Activated CD8-positive, alpha-beta memory T cell treated with anti-CD3 and anti-CD28 coated beads, Interleukin-2, amount 10 ng/mL, durations not matched to agents 7 days and 5 days (primary cell): ENCODE measurements at regions not wholly inside any gene's neighbourhood (a gene's known extent, or its start where the extent isn't known, plus 50 kb on each side); places are given as distances from the start of the nearest gene placed in this dataset.

ENCODE experiments used
- ATAC-seq: fragments of 150-1000 bp; cut with Tn5 transposase; one replicate; pipeline ENCODE4 v1.10.0; 2021; ENCODE audit warnings: moderate library complexity
- CTCF ChIA-PET: fragments of 350-600 bp; sonication (Branson Sonifier 250); formaldehyde crosslinking; loops from one replicate; lab custom pipeline; 2021; ENCODE audit warnings: antibody characterized with exemption; lab: Charles Lee
- DNase-seq: peaks from one replicate; pipeline ENCODE4 v3.0.0-alpha.2; 2020
- H3K27ac Mint-ChIP-seq: one replicate; pipeline ENCODE4 v1.8.0; 2021; ENCODE audit warnings: mild to moderate bottlenecking, mixed read lengths
- H3K27me3 Mint-ChIP-seq: one replicate; pipeline ENCODE4 v1.8.0; 2021; ENCODE audit warnings: mixed read lengths
- H3K36me3 Mint-ChIP-seq: one replicate; pipeline ENCODE4 v1.8.0; 2021; ENCODE audit warnings: mild to moderate bottlenecking, mixed read lengths
- H3K4me1 Mint-ChIP-seq: one replicate; pipeline ENCODE4 v1.8.0; 2021; ENCODE audit warnings: mixed read lengths
- H3K4me3 Mint-ChIP-seq: one replicate; pipeline ENCODE4 v1.8.0; 2021; ENCODE audit warnings: mild to moderate bottlenecking, moderate library complexity, mixed read lengths
- H3K9me3 Mint-ChIP-seq: one replicate; pipeline ENCODE4 v1.8.0; 2022; ENCODE audit warnings: low read depth, mixed read lengths

GRCh38 chr4:140251571-140251970 lies 97.6 kb upstream of the MAML3 start:
- Mint-ChIP-seq H3K27ac (no peak overlapping the region), H3K36me3 (no peaks in the 10 kb centered on the region), H3K27me3 (peaks cover 25% of the 10 kb centered on the region), H3K4me3 (no peak overlapping the region), H3K9me3 (no peaks in the 10 kb centered on the region), H3K4me1 (peaks cover 24% of the 10 kb centered on the region)
- CTCF ChIA-PET: interaction anchor here (0.7 to 2.9 kb wide), 9 partner anchors 9 to 517 kb away, joined by 3 to 33 read pairs (median 7); partner anchors contain the start of gene MAML3
- no peak for ATAC-seq
- DNase-seq: no peak

- CTCF ChIA-PET: interaction anchor here (0.7 to 2.1 kb wide), 5 partner anchors 8 to 199 kb away, joined by 3 to 12 read pairs (median 7); partner anchors contain the start of gene MAML3
- Mint-ChIP-seq H3K36me3 (no peaks in the 10 kb centered on the region), H3K4me1 (peaks cover 19% of the 10 kb centered on the region), H3K27me3 (peaks cover 25% of the 10 kb centered on the region), H3K9me3 (no peaks in the 10 kb centered on the region), H3K4me3 (no peak overlapping the region), H3K27ac (no peak overlapping the region)
- DNase-seq (no peak), ATAC-seq (no peak)
Observed at GRCh38 chr4:140250989-140251552, 97.1 kb upstream of the MAML3 start.

GRCh38 chr4:140249351-140249750 lies 95.4 kb upstream of the MAML3 start:
- DNase-seq (no peak), ATAC-seq (no peak)
- Mint-ChIP-seq H3K27me3 (peaks cover 19% of the 10 kb centered on the region), H3K4me3 (no peak overlapping the region), H3K4me1 (peaks cover 17% of the 10 kb centered on the region), H3K36me3 (no peaks in the 10 kb centered on the region), H3K27ac (no peak overlapping the region), H3K9me3 (no peaks in the 10 kb centered on the region)
- CTCF ChIA-PET: interaction anchor here (0.9 kb wide), 1 partner anchor 179 kb away, joined by 3 read pairs; no protein-coding TSS in a partner anchor

GRCh38 chr4:140247237-140247636 lies 93.3 kb upstream of the MAML3 start:
- peaks cover 29% of the 10 kb centered on the region for H3K4me1 Mint-ChIP-seq
- H3K9me3 Mint-ChIP-seq: no peaks in the 10 kb centered on the region
- H3K27me3 Mint-ChIP-seq: peaks cover 7% of the 10 kb centered on the region
- no peak overlapping the region for H3K4me3 Mint-ChIP-seq
- no peaks in the 10 kb centered on the region for H3K36me3 Mint-ChIP-seq
- no peak overlapping the region for H3K27ac Mint-ChIP-seq
- ATAC-seq: no peak
- no peak for DNase-seq
- CTCF ChIA-PET: interaction anchor here (0.9 kb wide), 2 partner anchors 17 to 112 kb away, joined by 3 to 4 read pairs; no protein-coding TSS in a partner anchor

DNA sequence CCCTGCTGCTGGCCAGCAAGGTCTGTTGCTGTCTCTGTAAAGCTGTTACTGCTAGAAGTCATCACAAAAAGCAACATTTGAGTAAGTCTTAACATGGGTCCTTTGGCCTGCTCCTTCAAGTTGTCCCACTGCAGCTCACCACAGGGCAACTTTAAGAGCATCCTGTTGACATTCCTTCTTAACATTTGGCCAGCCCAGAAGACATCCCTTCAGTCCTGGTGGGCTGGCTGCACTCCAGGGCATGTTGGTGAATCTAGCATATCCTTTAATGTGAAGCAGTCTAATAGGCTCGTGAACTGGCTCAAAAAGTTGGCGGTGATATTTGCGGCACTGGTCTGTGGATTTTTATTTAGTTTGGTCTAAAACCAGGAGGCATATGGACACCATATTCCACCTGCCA lies 92.2 kb upstream of the MAML3 start:
- ATAC-seq (no peak), DNase-seq (no peak)
- CTCF ChIA-PET: no interaction called here
- no peak overlapping the region for H3K4me3 Mint-ChIP-seq
- no peak overlapping the region for H3K27ac Mint-ChIP-seq
- peaks cover 4% of the 10 kb centered on the region for H3K27me3 Mint-ChIP-seq
- H3K9me3 Mint-ChIP-seq: no peaks in the 10 kb centered on the region
- peaks cover 28% of the 10 kb centered on the region for H3K4me1 Mint-ChIP-seq
- H3K36me3 Mint-ChIP-seq: no peaks in the 10 kb centered on the region

DNA sequence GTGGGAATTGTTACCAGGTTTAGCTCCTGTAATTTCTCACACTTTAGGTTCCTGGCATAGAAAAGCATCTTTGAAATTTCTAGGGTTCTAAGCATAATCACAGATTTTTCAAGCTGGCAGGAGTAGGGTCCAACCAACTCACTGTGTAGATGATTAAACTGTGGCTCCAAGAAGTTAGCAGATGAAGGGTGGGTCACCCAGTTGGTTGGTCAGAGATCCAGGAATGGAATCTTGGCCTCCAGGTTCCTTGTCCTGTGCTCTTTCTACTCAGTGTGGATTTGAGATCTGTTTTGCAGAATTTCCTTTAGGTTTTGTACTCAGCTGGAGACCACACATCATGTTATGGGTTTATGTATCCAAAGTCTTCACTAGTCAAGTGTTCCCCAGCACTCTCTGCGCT lies 90.3 kb upstream of the MAML3 start:
- no peaks in the 10 kb centered on the region for H3K9me3 Mint-ChIP-seq

GRCh38 chr4:140243278-140243753 lies 89.3 kb upstream of the MAML3 start:
- Mint-ChIP-seq H3K4me3 (peak overlapping the region; percentile 27), H3K36me3 (no peaks in the 10 kb centered on the region), H3K27ac (peak overlapping the region; percentile 54), H3K4me1 (peaks cover 23% of the 10 kb centered on the region), H3K27me3 (peaks cover 12% of the 10 kb centered on the region), H3K9me3 (no peaks in the 10 kb centered on the region)
- CTCF ChIA-PET: interaction anchor here (0.7 to 2.2 kb wide), 8 partner anchors 9 to 231 kb away, joined by 3 to 11 read pairs (median 5); no protein-coding TSS in a partner anchor
- DNase-seq: no peak
- ATAC-seq: peak; percentile 69

More for the DNA sequence above, 90.3 kb upstream of the MAML3 start:
- ATAC-seq (no peak), DNase-seq (no peak)
- no peak overlapping the region for H3K4me3 Mint-ChIP-seq
- peaks cover 23% of the 10 kb centered on the region for H3K4me1 Mint-ChIP-seq
- H3K27ac Mint-ChIP-seq: no peak overlapping the region
- CTCF ChIA-PET: interaction anchor here (0.8 to 1.7 kb wide), 3 partner anchors 9 to 195 kb away, joined by 4 to 11 read pairs (median 4); no protein-coding TSS in a partner anchor
- H3K27me3 Mint-ChIP-seq: peaks cover 12% of the 10 kb centered on the region
- H3K36me3 Mint-ChIP-seq: no peaks in the 10 kb centered on the region

GRCh38 chr4:140242357-140243277 lies 88.6 kb upstream of the MAML3 start:
- no peaks in the 10 kb centered on the region for H3K9me3 Mint-ChIP-seq
- ATAC-seq: peak; percentile 39
- no peaks in the 10 kb centered on the region for H3K36me3 Mint-ChIP-seq
- CTCF ChIA-PET: interaction anchor here (0.7 to 2.2 kb wide), 10 partner anchors 9 to 592 kb away, joined by 3 to 11 read pairs (median 4); no protein-coding TSS in a partner anchor
- peak; percentile 57 for DNase-seq
- H3K4me1 Mint-ChIP-seq: peaks cover 23% of the 10 kb centered on the region
- peaks cover 12% of the 10 kb centered on the region for H3K27me3 Mint-ChIP-seq
- peak overlapping the region; percentile 54 for H3K27ac Mint-ChIP-seq
- H3K4me3 Mint-ChIP-seq: peak overlapping the region; percentile 27

DNA sequence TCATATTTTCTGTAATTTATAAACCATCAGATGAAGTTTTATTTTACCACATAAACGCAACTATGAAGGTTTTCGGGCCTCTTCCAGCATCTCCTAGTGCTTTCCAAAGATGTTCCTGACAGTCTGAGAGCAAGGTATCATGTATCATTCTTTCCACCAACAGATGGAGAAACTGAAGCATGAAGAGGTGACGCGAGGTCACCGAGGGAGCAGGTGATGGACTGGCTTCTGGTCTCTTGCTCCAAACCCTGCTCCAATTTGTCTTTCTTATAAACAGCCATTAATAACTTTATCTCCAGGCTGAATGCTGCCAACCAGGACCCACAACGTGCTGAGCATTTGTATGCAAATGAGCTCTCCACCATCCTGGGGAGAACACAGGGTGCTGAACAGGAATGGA lies 86.3 kb upstream of the MAML3 start:
- CTCF ChIA-PET: no interaction called here
- peaks cover 12% of the 10 kb centered on the region for H3K27me3 Mint-ChIP-seq
- no peak overlapping the region for H3K27ac Mint-ChIP-seq
- H3K9me3 Mint-ChIP-seq: no peaks in the 10 kb centered on the region
- ATAC-seq (no peak), DNase-seq (no peak)
- no peak overlapping the region for H3K4me3 Mint-ChIP-seq
- H3K36me3 Mint-ChIP-seq: no peaks in the 10 kb centered on the region
- H3K4me1 Mint-ChIP-seq: peaks cover 21% of the 10 kb centered on the region

- Mint-ChIP-seq H3K4me1 (peaks cover 29% of the 10 kb centered on the region), H3K27me3 (peaks cover 12% of the 10 kb centered on the region)
Observed at GRCh38 chr4:140239311-140239710, 85.3 kb upstream of the MAML3 start.

GRCh38 chr4:140238351-140239056 lies 84.5 kb upstream of the MAML3 start:
- ATAC-seq (no peak), DNase-seq (no peak)
- no peak overlapping the region for H3K27ac Mint-ChIP-seq
- CTCF ChIA-PET: interaction anchor here (0.7 to 2.1 kb wide), 8 partner anchors 12 to 85 kb away, joined by 3 to 8 read pairs (median 3); partner anchors contain the start of gene MAML3
- H3K4me1 Mint-ChIP-seq: peaks cover 33% of the 10 kb centered on the region
- no peaks in the 10 kb centered on the region for H3K36me3 Mint-ChIP-seq
- no peak overlapping the region for H3K4me3 Mint-ChIP-seq
- H3K27me3 Mint-ChIP-seq: peaks cover 12% of the 10 kb centered on the region
- H3K9me3 Mint-ChIP-seq: no peaks in the 10 kb centered on the region

More at GRCh38 chr4:140239311-140239710, 85.3 kb upstream of the MAML3 start:
- Mint-ChIP-seq H3K9me3 (no peaks in the 10 kb centered on the region), H3K4me3 (no peak overlapping the region), H3K27ac (no peak overlapping the region), H3K36me3 (no peaks in the 10 kb centered on the region)
- CTCF ChIA-PET: interaction anchor here (0.7 to 1.7 kb wide), 6 partner anchors 12 to 83 kb away, joined by 3 to 8 read pairs (median 3); no protein-coding TSS in a partner anchor
- DNase-seq (no peak), ATAC-seq (no peak)

DNA sequence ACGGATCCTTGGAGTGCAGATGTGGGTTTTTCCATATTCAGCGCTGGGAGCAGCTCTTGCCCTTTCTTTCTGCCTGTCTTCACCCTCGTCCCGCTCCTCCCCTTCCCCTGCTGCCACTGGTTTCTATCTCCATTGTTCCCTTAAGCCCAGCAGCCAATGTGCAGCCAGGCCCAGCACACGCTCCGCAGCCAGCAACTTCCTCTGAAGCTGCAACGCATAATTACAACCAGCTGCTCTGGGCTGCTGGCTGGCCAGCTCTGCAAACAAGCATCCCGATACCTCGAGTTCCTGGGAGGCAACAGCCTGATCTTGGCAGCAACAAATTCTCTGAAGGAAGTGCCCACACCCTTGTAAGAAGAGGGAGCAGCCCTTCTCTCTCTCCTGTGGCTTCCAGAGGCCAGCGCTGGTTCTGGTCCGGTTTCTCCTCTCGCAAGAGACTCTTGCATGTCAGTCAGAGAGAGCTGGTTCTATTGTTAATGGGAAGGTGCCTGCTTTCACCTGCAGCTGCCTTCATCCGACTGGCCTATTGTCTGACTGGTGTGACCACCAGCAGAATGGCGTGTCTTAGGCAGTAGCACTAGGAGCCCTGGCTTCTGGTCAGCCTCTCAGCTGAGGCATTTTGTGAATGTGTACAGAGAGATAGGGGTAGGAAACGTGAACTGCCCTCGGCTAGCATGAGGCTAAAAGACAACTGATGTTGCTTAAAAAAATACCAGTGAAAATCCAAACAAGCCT lies 83.8 kb upstream of the MAML3 start:
- Mint-ChIP-seq H3K27me3 (peaks cover 12% of the 10 kb centered on the region), H3K36me3 (no peaks in the 10 kb centered on the region), H3K4me3 (no peak overlapping the region), H3K9me3 (no peaks in the 10 kb centered on the region), H3K27ac (no peak overlapping the region), H3K4me1 (peaks cover 27% of the 10 kb centered on the region)
- CTCF ChIA-PET: interaction anchor here (1.0 to 2.1 kb wide), 5 partner anchors 14 to 634 kb away, joined by 3 to 8 read pairs (median 3); partner anchors contain the start of gene MAML3
- ATAC-seq: no peak
- no peak for DNase-seq
